Hematopoietic multipotent progenitor cell (in vitro differentiated cells): ENCODE measurements at regions not wholly inside any gene's neighbourhood (a gene's known extent, or its start where the extent isn't known, plus 50 kb on each side); places are given as distances from the start of the nearest gene placed in this dataset.
"Not testable (repeated sequence)": the region's sequence is repeated elsewhere in the genome, so short reads cannot be mapped to it uniquely, and the experiment has no call there.

Source experiments
- DNase-seq, 3 donors: peaks; one replicate each; pipeline ENCODE4 v3.0.0-alpha.2; 2011 to 2015; ENCODE audit warnings: low read depth in 2 of 3, low spot score in 2 of 3

GRCh38 chr13:80189889-80190597 lies 150.9 kb downstream of the SPRY2 start:
- no peak for DNase-seq

GRCh38 chr13:80180740-80181355 lies 160.1 kb downstream of the SPRY2 start:
- DNase-seq = no peak

DNA sequence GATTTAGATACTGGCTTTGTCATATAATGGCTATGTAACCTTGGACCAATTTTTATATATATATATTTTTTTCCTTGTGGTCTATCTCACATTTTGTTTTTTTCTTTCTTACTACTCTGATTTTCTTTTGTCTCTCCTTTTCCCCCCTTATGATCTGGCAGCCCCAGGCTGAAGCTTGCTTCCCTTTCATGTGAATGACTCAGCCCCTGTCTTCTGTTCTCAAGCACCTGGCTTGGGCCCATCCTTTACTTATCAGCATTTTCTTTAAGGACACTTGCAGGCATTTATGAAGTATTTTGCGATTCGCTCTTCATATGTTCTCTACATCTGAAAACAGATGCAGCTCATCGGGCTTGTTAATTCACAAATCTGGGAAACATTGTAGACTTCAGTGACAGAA lies 163.6 kb downstream of the SPRY2 start:
- DNase-seq = no peak

- DNase-seq = peak in 1 of 3 donors; percentile 4
These were observed 167.7 kb downstream of the SPRY2 start for GRCh38 chr13:80173224-80173623.

DNA sequence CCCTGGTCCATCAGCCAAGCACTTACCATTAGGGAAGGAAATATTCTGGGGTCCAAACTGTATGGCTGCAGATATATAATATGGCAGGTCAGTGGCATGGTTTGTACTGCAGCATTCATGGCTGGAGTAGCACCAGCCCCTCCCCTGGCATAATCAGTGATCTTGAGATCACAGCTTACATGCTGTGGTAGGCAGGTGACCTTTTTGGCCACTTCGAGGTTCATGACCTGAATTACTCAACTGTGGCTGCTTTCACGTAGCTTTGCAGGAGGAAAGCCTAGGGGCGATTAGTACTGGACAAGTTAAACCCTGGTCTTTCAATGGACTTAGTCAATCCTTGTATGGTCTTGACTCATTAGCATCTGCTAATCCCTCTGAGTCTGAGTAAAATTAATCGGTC lies 169.8 kb downstream of the SPRY2 start:
- DNase-seq = no peak

DNA sequence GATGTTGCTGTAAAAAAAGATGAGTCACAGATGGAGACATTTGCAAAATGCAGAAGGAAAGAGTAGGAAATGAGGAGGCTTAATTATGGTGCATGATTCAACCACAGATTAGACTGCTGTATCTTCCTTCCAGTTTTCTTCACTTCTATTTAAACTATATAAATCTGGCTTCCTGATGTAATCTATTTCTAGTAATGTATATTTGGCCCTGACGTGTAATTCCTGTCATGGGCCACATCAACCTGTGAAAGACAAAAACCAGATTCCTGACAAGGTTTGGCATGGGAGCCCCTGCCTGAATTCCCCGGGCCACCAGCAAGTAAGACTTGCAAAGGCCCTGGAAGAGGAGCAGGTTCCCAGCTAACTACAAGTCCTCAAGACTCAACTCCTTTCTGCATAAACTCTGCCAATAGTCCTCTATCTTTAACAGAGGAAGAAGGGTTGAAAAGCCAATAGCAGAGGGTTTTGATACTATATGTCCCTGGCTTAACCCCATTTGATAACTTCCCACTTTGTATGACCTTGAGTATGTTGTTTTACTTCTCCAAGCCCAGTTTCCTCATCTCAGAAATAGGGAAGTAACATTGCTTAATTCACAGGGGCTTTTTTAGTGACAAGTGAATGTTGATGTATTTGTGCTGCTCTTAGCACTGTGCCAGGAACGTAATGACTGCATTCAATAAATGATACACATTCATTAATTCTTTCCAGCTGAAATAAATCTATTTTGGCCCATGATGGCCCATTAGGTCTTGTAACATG lies 172.7 kb downstream of the SPRY2 start:
- DNase-seq = peak in 2 of 3 donors; percentile 11 to 43

GRCh38 chr13:80166352-80166751 lies 174.6 kb downstream of the SPRY2 start:
- no peak for DNase-seq

GRCh38 chr13:80164462-80164861 lies 176.5 kb downstream of the SPRY2 start:
- no peak for DNase-seq

DNA sequence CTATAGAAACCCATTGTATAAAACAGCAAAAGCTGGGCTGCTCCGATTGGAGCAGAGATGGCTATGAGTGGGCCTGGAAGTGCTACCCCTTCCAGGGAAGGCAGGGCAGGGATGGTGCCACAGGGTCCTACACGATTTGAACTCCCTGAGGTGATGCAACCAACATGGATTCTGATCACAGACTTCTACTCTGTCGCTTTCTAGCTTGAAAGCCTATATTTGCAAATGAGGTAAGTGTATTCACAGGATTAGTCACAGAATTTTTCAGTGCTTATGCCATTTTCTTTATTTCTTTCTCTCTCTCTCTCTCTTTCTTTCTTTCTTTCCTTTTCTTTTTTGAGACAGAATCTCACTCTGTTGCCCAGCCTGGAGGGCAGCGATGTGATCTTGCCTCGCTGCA lies 179.0 kb downstream of the SPRY2 start:
- DNase-seq = no peak

DNA sequence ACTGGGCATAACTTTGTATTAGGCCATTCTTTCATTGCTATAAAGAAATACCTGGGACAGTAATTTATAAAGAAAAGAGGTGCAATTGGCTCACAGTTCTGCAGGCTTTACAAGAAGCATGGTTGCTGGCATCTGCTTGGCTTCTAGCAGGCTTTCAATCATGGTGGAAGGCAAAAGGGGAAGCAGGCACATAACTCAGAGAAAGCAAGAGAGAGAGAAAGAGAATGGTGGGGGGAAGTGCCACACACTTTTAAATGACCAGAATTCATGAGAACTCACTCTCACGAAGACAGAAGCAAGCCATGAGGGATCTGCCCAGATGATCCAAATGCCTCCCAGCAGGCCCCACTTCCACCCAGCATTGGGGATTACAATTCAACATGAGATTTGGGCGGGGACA lies 179.7 kb downstream of the SPRY2 start:
- DNase-seq = peak in 1 of 3 donors; percentile 29

DNA sequence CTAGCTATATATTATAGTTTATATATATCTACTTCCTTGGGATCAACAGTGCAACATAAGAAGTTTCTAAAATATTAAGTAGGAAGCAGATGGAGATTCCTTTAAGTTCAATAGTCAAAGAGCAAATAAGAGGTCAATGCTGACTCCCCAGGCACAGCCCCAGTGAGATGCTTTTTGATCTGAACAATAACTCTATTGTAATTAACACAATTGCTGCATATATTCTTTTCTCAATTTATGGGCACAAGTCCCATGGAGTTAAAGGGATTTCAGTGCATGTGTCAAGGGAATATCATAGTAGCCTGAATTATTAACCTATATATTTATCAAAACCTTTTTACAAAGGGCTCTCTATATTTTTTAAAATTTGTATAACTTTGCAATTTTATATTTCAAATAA lies 180.8 kb downstream of the SPRY2 start:
- no peak for DNase-seq

DNA sequence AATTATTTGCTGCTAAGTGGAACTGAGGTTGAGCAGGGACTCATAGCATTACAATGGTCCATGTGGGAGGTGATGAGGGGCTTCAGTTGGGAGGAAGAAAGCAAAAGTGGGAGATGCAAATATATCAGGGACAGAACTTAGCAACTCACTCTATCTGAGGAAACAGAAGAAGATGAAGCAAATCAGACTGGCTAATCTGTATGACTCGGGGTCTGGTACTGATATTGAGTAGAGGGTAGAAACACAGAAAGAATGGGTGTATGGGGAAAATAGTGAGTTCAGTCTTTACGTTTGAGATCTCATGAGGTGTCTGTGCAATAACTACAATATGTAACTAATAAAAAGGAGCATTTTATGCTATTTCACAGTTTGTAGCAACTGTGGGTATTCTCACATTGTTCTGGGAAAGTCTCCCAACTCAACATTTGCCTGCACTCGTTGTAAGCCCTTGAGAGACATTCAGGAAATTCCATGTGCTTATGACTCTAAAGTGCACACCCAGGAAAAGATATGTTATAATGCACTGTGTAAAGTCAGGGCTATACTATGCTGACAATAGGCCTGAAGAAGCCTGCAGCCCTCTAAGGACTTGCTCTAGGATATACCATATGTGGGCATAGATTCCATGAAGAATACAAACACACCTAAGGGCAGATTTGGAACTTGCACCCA lies 183.5 kb downstream of the SPRY2 start:
- DNase-seq = no peak

- not testable (repeated sequence) for DNase-seq
These were observed 188.8 kb downstream of the SPRY2 start for GRCh38 chr13:80152142-80152541.

GRCh38 chr13:80151016-80151415 lies 189.9 kb downstream of the SPRY2 start:
- no peak for DNase-seq

GRCh38 chr13:80149736-80150135 lies 191.2 kb downstream of the SPRY2 start:
- no peak for DNase-seq

DNA sequence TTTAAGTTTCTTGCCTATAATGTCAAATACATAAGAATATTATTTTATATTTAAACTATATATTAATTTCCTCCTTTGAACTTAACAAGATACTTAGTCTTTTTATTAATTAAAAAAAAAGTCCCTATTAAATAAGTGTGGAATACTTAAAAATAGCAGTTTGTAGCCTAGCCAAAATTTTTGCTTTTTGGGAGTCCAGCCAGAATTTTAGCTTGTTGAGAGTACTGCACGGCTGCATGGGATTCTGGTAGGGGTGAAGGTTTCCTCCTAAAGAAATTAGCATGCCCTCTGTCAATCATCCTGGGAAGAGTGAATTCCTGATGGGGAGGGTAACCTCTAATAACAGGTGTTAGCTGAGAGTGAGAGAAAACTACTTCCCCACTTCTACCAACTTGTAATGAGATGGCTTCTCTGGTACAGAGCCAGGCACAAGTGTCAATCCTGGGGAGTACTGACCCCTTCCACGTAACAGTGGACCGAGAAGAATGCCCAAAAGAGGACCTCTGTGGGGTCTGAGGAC lies 195.7 kb downstream of the SPRY2 start:
- no peak for DNase-seq

DNA sequence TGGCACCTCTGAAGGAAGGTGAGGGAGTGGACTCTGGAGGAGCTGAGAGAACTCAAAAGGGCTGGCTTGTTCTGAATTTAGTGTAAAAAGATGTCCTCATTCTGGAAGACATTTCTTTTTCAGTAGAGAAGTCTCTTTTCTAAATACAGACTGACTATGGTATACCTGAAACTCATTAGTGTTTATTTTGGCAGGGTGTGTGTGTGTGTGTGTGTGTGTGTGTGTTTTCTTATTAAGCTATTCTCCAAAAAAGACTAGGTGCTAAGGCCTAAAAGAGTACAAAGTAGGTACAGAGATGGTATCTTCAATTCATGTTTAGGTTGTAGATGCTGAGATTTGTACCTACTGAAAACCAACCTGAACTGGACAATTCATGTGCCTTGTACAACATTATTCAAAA lies 196.4 kb downstream of the SPRY2 start:
- no peak for DNase-seq

GRCh38 chr13:80141123-80141849 lies 199.6 kb downstream of the SPRY2 start:
- no peak for DNase-seq

DNA sequence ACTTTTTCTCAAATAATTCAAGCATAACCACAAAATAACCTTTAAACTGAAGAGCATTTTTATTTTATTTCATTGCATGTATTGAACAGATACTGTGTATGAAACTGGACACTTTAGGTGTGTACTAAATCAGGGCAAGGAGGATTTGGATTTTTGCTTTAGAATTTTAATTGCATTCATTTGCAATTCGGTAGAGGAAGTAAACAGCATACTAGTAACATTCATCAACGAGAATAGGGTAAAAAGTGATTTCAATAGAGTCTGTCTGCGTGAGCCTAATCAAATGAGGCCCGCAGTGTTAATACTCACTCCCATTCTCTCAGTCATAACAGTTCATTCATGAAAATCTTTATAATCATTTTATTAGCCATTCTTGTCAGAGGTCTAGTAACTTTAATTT lies 200.2 kb downstream of the SPRY2 start:
- DNase-seq = no peak

GRCh38 chr13:80139196-80139595 lies 201.7 kb downstream of the SPRY2 start:
- DNase-seq = no peak
